ENCODE measurements at regions not wholly inside any gene's neighbourhood (a gene's known extent, or its start where the extent isn't known, plus 50 kb on each side); places are given as distances from the start of the nearest gene placed in this dataset.

GRCh38 chr5:165135565-165135964 is 1630.1 kb downstream of the MAT2B start:
- DNase-seq (ENCODE audit: low read depth), result no peak

- DNase-seq (ENCODE audit: low read depth), result no peak
Observed at GRCh38 chr5:165137701-165138100, 1632.3 kb downstream of the MAT2B start.

GRCh38 chr5:165138236-165138635 is 1632.8 kb downstream of the MAT2B start:
- DNase-seq (ENCODE audit: low read depth), result no peak

- DNase-seq (ENCODE audit: low read depth), result no peak
Observed at GRCh38 chr5:165139262-165139661, 1633.8 kb downstream of the MAT2B start.

GRCh38 chr5:165139721-165140120 is 1634.3 kb downstream of the MAT2B start:
- DNase-seq (ENCODE audit: low read depth), result no peak

GRCh38 chr5:165143741-165144140 is 1638.3 kb downstream of the MAT2B start:
- peak; percentile 2 for DNase-seq (ENCODE audit: low read depth)

GRCh38 chr5:165149431-165149830 is 1644.0 kb downstream of the MAT2B start:
- no peak for DNase-seq (ENCODE audit: low read depth)

GRCh38 chr5:165152058-165152457 is 1646.6 kb downstream of the MAT2B start:
- DNase-seq (ENCODE audit: low read depth), result no peak

GRCh38 chr5:165157219-165157618 is 1651.8 kb downstream of the MAT2B start:
- DNase-seq (ENCODE audit: low read depth), result no peak

- DNase-seq (ENCODE audit: low read depth), result no peak
Observed at GRCh38 chr5:165161204-165161603, 1655.8 kb downstream of the MAT2B start.

GRCh38 chr5:165163861-165164260 is 1658.4 kb downstream of the MAT2B start:
- DNase-seq (ENCODE audit: low read depth), result no peak

GRCh38 chr5:165173651-165174050 is 1668.2 kb downstream of the MAT2B start:
- DNase-seq (ENCODE audit: low read depth), result no peak

GRCh38 chr5:165175041-165175440 is 1669.6 kb downstream of the MAT2B start:
- DNase-seq (ENCODE audit: low read depth), result no peak

GRCh38 chr5:165184183-165184582 is 1678.8 kb downstream of the MAT2B start:
- DNase-seq (ENCODE audit: low read depth), result no peak

- no peak for DNase-seq (ENCODE audit: low read depth)
Observed at GRCh38 chr5:165185716-165186115, 1680.3 kb downstream of the MAT2B start.

- DNase-seq (ENCODE audit: low read depth), result no peak
Observed at GRCh38 chr5:165187815-165188214, 1682.4 kb downstream of the MAT2B start.

GRCh38 chr5:165188556-165189175 is 1683.2 kb downstream of the MAT2B start:
- DNase-seq (ENCODE audit: low read depth), result no peak

- no peak for DNase-seq (ENCODE audit: low read depth)
Observed at GRCh38 chr5:165196961-165197360, 1691.5 kb downstream of the MAT2B start.

GRCh38 chr5:165201369-165201768 is 1696.0 kb downstream of the MAT2B start:
- no peak for DNase-seq (ENCODE audit: low read depth)

GRCh38 chr5:165201771-165202518 is 1696.5 kb downstream of the MAT2B start:
- no peak for DNase-seq (ENCODE audit: low read depth)

GRCh38 chr5:165202519-165202910 is 1697.1 kb downstream of the MAT2B start:
- DNase-seq (ENCODE audit: low read depth), result no peak

- DNase-seq (ENCODE audit: low read depth), result peak; percentile 8
Observed at GRCh38 chr5:165209101-165209727, 1703.8 kb downstream of the MAT2B start.

Measured in myocyte (in vitro differentiated cells).